K562 (cell line): ENCODE measurements at regions not wholly inside any gene's neighbourhood (a gene's known extent, or its start where the extent isn't known, plus 50 kb on each side); places are given as distances from the start of the nearest gene placed in this dataset.

Experiments used
- ATAC-seq: fragments of 200-7000 bp; cut with Tn5 transposase; 3 replicates; pipeline ENCODE4 v1.9.1; 2020; ENCODE audit warnings: moderate library complexity
- BruUV-seq: library from RNA; stranded (reverse); fragments of 400-500 nt; replicated peaks from 2 replicates; lab custom pipeline; 2021; lab: Mats Ljungman, UMichigan
- CTCF ChIA-PET: fragments of 300-600 bp; formaldehyde crosslinking; extraction: SDS; loops from one replicate; lab custom pipeline; 2021; ENCODE audit warnings: low intra/inter-chr PET ratio; lab: Yijun Ruan, JAX
- POLR2A ChIA-PET: fragments of 300-600, 350-650 bp; sonication (Branson Sonifier 250); formaldehyde crosslinking; extraction: SDS; loops from one replicate; lab custom pipeline; 2021; ENCODE audit warnings: antibody characterized with exemption, inconsistent platforms; lab: Yijun Ruan, JAX
- DNase-seq, 4 experiments: peaks; one replicate each; pipeline versions ENCODE4 v3.0.0 to v3.0.0-alpha.2; 2011 to 2018; ENCODE audit warnings: low spot score in 3 of 4, mixed read lengths in 3 of 4; ENCODE audit errors: extremely low read depth in 1 of 4
- FAIRE-seq: peaks from 2 replicates; lab custom pipeline; 2011; peaks lifted over from hg19 to GRCh38; lab: Jason Lieb, UNC
- H2AFZ ChIP-seq: 2 replicates; pipeline ENCODE4 v1.6.0; 2011; ENCODE audit warnings: low read depth, low read length, control low read depth, inconsistent platforms
- H3K27ac ChIP-seq: fragments of 200-600 bp; 3 replicates; pipeline ENCODE4 v1.8.0; 2011; ENCODE audit warnings: low read depth, mild to moderate bottlenecking, control low read depth, inconsistent platforms, low read length, moderate library complexity, mixed read lengths; ENCODE audit errors: extremely low read depth
- H3K27me3 ChIP-seq, 2 experiments: fragments of 300-600 bp in 1 of 2; 2 replicates in 1 of 2; 3 replicates in 1 of 2; pipeline versions ENCODE4 v1.6.0 to v1.8.0; 2011; ENCODE audit warnings: inconsistent platforms in 2 of 2, low read length in 2 of 2, mild to moderate bottlenecking in 1 of 2, mixed read lengths in 1 of 2, moderate library complexity in 1 of 2; ENCODE audit not compliant: control insufficient read depth in 2 of 2, insufficient read depth in 2 of 2
- H3K36me3 ChIP-seq: fragments of 300-600 bp; 3 replicates; pipeline ENCODE4 v1.8.0; 2011; ENCODE audit warnings: mild to moderate bottlenecking, low read length, inconsistent platforms; ENCODE audit not compliant: control insufficient read depth, insufficient read depth
- H3K4me1 ChIP-seq, 2 experiments: fragments of 200-600 bp in 1 of 2; replicated peaks in 1 of 2; 2 replicates in 1 of 2; 3 replicates in 1 of 2; pipeline versions ENCODE4 v1.5.1 to v1.8.0; 2011; ENCODE audit warnings: inconsistent platforms in 2 of 2, low read length in 2 of 2, mild to moderate bottlenecking in 1 of 2, mixed read lengths in 1 of 2, moderate library complexity in 1 of 2; ENCODE audit not compliant: control insufficient read depth in 2 of 2, insufficient read depth in 2 of 2
- H3K4me2 ChIP-seq: 2 replicates; pipeline ENCODE4 v1.6.1; 2011; ENCODE audit warnings: low read length, control low read depth, inconsistent platforms, mixed read lengths; ENCODE audit not compliant: insufficient read depth
- H3K4me3 ChIP-seq: fragments of 200-600 bp; sonication (generic), shearing (Covaris generic); 2 replicates; pipeline ENCODE4 v1.5.1; 2016; ENCODE audit warnings: control low read depth, inconsistent platforms
- H3K79me2 ChIP-seq: fragments of 200-600 bp; 3 replicates; pipeline ENCODE4 v1.8.0; 2011; ENCODE audit warnings: low read length, inconsistent platforms; ENCODE audit not compliant: control insufficient read depth, insufficient read depth
- H3K9ac ChIP-seq, 2 experiments: 2 replicates each; pipeline versions ENCODE4 v1.6.0 to v1.6.1; 2011; ENCODE audit warnings: low read depth in 2 of 2, low read length in 2 of 2, control low read depth in 1 of 2, inconsistent platforms in 1 of 2, mild to moderate bottlenecking in 1 of 2, mixed read lengths in 1 of 2; ENCODE audit not compliant: insufficient read depth in 1 of 2
- H3K9me1 ChIP-seq: one replicate; pipeline ENCODE4 v1.6.0; 2011; ENCODE audit warnings: inconsistent platforms, mild to moderate bottlenecking, low read length, moderate library complexity; ENCODE audit not compliant: control insufficient read depth, insufficient read depth
- H3K9me3 ChIP-seq: replicated peaks from 2 replicates; pipeline ENCODE4 v1.5.1; 2011; ENCODE audit warnings: low read depth, low read length, inconsistent platforms; ENCODE audit not compliant: control insufficient read depth, insufficient read depth
- H4K20me1 ChIP-seq: replicated peaks from 2 replicates; pipeline ENCODE4 v1.6.1; 2011; ENCODE audit warnings: low read length, inconsistent platforms, mixed read lengths; ENCODE audit not compliant: control insufficient read depth, insufficient read depth
- CAMTA2 ChIP-seq: fragments of 250-450 bp; sonication (Bioruptor Pico); conservative IDR thresholded peaks from 2 replicates; pipeline ENCODE4 v1.5.1; 2022
- ELF4 ChIP-seq: fragments of 450-650 bp; formaldehyde crosslinking; IDR thresholded peaks from 2 replicates; pipeline ENCODE4 v1.4.0; 2022; ENCODE audit warnings: missing genetic modification characterization
- EP400 ChIP-seq: fragments of 450-650 bp; IDR thresholded peaks from 2 replicates; pipeline ENCODE4 v1.6.1; 2017; ENCODE audit warnings: antibody characterized with exemption, mild to moderate bottlenecking, moderate library complexity
- FOXK1 ChIP-seq: sonication (generic); formaldehyde crosslinking; IDR thresholded peaks from 2 replicates; pipeline ENCODE4 v1.8.0; 2022; ENCODE audit warnings: missing genetic modification reagents, mild to moderate bottlenecking, borderline replicate concordance
- GABPA ChIP-seq: fragments of 200-800 bp; sonication (Bioruptor generic); conservative IDR thresholded peaks from 2 replicates; pipeline ENCODE4 v1.6.1; 2016; ENCODE audit warnings: low read depth, missing genetic modification characterization, missing compliant biosample characterization
- HIVEP1 ChIP-seq: fragments of 250-450 bp; sonication (Bioruptor Pico); IDR thresholded peaks from 2 replicates; pipeline ENCODE4 v1.4.0; 2020; ENCODE audit warnings: mild to moderate bottlenecking
- HNRNPLL ChIP-seq: fragments of 200-400 bp; formaldehyde crosslinking; IDR thresholded peaks from 2 replicates; pipeline ENCODE4 v1.6.1; 2017; ENCODE audit warnings: low read length, low read depth, mild to moderate bottlenecking; ENCODE audit not compliant: poor library complexity, severe bottlenecking
- IFI16 ChIP-seq: fragments of 250-450 bp; sonication (Bioruptor Pico); IDR thresholded peaks from 2 replicates; pipeline ENCODE4 v2.1.2; 2022; ENCODE audit warnings: mild to moderate bottlenecking, inconsistent platforms
- KDM2B ChIP-seq: fragments of 250-450 bp; sonication (Bioruptor Pico); IDR thresholded peaks from 2 replicates; pipeline ENCODE4 v1.8.0; 2021; ENCODE audit warnings: mild to moderate bottlenecking, moderate library complexity
- NUFIP1 ChIP-seq: fragments of 450-650 bp; IDR thresholded peaks from 2 replicates; pipeline ENCODE4 v1.6.1; 2018; ENCODE audit not compliant: partially characterized antibody
- PCBP1 ChIP-seq: fragments of 200-400 bp; formaldehyde crosslinking; IDR thresholded peaks from 2 replicates; pipeline ENCODE4 v1.6.1; 2018; ENCODE audit warnings: mild to moderate bottlenecking, low read depth, low read length; ENCODE audit not compliant: poor library complexity, severe bottlenecking
- SMC3 ChIP-seq: conservative IDR thresholded peaks from 2 replicates; pipeline ENCODE4 v1.6.1; 2011; ENCODE audit warnings: low read depth, low read length, improper control_type of control experiment; ENCODE audit not compliant: insufficient read depth
- SRSF7 ChIP-seq: fragments of 200-400 bp; formaldehyde crosslinking; optimal IDR thresholded peaks from 2 replicates; pipeline ENCODE3; 2017; ENCODE audit warnings: mild to moderate bottlenecking, low read depth, low read length
- TCF7L2 ChIP-seq: fragments of 150-350 bp; IDR thresholded peaks from 2 replicates; pipeline ENCODE4 v1.6.1; 2016; ENCODE audit warnings: low read depth, mild to moderate bottlenecking, low read length, moderate library complexity
- ZC3H4 ChIP-seq: sonication (generic); formaldehyde crosslinking; IDR thresholded peaks from 2 replicates; pipeline ENCODE4 v1.9.0; 2021; ENCODE audit warnings: missing genetic modification reagents, borderline replicate concordance
- ZNF174 ChIP-seq: fragments of 250-450 bp; sonication (Bioruptor Pico); IDR thresholded peaks from 2 replicates; pipeline ENCODE4 v1.4.0; 2020; ENCODE audit warnings: mild to moderate bottlenecking
- ZNF23 ChIP-seq: fragments of 250-450 bp; sonication (Bioruptor Pico); IDR thresholded peaks from 2 replicates; pipeline ENCODE4 v1.4.0; 2020; ENCODE audit warnings: mild to moderate bottlenecking
- ZNF583 ChIP-seq: fragments of 250-450 bp; sonication (Bioruptor Pico); IDR thresholded peaks from 2 replicates; pipeline ENCODE4 v1.4.0; 2020
- WGBS: fragments of 100-300 bp; shearing (Covaris generic); methylation state at CpG from one replicate; pipeline ENCODE4 v1.1.6; 2016; ENCODE audit warnings: low coverage, mixed read lengths; ENCODE audit not compliant: insufficient coverage; ENCODE audit errors: missing lambda C conversion rate; 5-methylcytosine and 5-hydroxymethylcytosine counted together
- in situ Hi-C: fragments of 300-500 bp; cut with MboI; formaldehyde crosslinking; loops from 4 replicates; pipeline ENCODE4 v1.15.0; 2018; ENCODE audit warnings: inconsistent platforms, mixed read lengths
- intact Hi-C: fragments of 100-400 bp; cut with micrococcal nuclease; formaldehyde crosslinking; loops from 2 replicates; pipeline ENCODE4 v1.14.2; 2022
- TF ChIP-seq, protein P1 (sequence below): sonication (generic); formaldehyde crosslinking; IDR thresholded peaks from 2 replicates; pipeline ENCODE4 v1.8.1; 2023; ENCODE audit warnings: mild to moderate bottlenecking, missing genetic modification reagents
- TF ChIP-seq, protein P2 (sequence below): fragments of 250-450 bp; sonication (Bioruptor Pico); IDR thresholded peaks from 2 replicates; pipeline ENCODE4 v1.5.0; 2021; ENCODE audit warnings: mild to moderate bottlenecking, borderline replicate concordance

GRCh38 chr12:90574676-90575075 is 380.3 kb downstream of the CCER1 start:
- intact Hi-C loops, result no loop called here
- no peaks in the 10 kb centered on the region for H3K79me2 ChIP-seq
- in situ Hi-C loops, result no loop called here
- H3K9ac ChIP-seq, result no peak overlapping the region
- ChIA-PET CTCF (no interaction called here), POLR2A (no interaction called here)
- FAIRE-seq, result no peak
- no peaks in the 10 kb centered on the region for H3K4me1 ChIP-seq
- no TSS peak for BruUV-seq
- H3K36me3 ChIP-seq, result no peaks in the 10 kb centered on the region
- WGBS, result 0% methylated on average over 2 of the region's 2 CpGs
- DNase-seq, result no peak
- H3K4me2 ChIP-seq, result no peak overlapping the region
- no peak for ATAC-seq
- H4K20me1 ChIP-seq, result no peaks in the 10 kb centered on the region
- H3K27ac ChIP-seq, result no peak overlapping the region
- no peak overlapping the region for H3K4me3 ChIP-seq
- no peaks in the 10 kb centered on the region for H3K9me1 ChIP-seq
- no peak overlapping the region for H2AFZ ChIP-seq
- no peaks in the 10 kb centered on the region for H3K27me3 ChIP-seq
- TF ChIP-seq IFI16 (no peak), FOXK1 (no peak), ZNF174 (no peak), HIVEP1 (no peak), ZC3H4 (CRISPR knock-in tag) (no peak), SRSF7 (no peak), SMC3 (no peak), GABPA (no peak), ELF4 (no peak), ZNF583 (CRISPR knock-in tag) (no peak), KDM2B (CRISPR knock-in tag) (no peak), CAMTA2 (CRISPR knock-in tag) (no peak), NUFIP1 (no peak), ZNF23 (no peak), PCBP1 (no peak), EP400 (no peak), HNRNPLL (no peak), TCF7L2 (no peak)
- TF ChIP-seq, protein P1, sequence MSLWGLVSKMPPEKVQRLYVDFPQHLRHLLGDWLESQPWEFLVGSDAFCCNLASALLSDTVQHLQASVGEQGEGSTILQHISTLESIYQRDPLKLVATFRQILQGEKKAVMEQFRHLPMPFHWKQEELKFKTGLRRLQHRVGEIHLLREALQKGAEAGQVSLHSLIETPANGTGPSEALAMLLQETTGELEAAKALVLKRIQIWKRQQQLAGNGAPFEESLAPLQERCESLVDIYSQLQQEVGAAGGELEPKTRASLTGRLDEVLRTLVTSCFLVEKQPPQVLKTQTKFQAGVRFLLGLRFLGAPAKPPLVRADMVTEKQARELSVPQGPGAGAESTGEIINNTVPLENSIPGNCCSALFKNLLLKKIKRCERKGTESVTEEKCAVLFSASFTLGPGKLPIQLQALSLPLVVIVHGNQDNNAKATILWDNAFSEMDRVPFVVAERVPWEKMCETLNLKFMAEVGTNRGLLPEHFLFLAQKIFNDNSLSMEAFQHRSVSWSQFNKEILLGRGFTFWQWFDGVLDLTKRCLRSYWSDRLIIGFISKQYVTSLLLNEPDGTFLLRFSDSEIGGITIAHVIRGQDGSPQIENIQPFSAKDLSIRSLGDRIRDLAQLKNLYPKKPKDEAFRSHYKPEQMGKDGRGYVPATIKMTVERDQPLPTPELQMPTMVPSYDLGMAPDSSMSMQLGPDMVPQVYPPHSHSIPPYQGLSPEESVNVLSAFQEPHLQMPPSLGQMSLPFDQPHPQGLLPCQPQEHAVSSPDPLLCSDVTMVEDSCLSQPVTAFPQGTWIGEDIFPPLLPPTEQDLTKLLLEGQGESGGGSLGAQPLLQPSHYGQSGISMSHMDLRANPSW, result no peak
- TF ChIP-seq, protein P2, sequence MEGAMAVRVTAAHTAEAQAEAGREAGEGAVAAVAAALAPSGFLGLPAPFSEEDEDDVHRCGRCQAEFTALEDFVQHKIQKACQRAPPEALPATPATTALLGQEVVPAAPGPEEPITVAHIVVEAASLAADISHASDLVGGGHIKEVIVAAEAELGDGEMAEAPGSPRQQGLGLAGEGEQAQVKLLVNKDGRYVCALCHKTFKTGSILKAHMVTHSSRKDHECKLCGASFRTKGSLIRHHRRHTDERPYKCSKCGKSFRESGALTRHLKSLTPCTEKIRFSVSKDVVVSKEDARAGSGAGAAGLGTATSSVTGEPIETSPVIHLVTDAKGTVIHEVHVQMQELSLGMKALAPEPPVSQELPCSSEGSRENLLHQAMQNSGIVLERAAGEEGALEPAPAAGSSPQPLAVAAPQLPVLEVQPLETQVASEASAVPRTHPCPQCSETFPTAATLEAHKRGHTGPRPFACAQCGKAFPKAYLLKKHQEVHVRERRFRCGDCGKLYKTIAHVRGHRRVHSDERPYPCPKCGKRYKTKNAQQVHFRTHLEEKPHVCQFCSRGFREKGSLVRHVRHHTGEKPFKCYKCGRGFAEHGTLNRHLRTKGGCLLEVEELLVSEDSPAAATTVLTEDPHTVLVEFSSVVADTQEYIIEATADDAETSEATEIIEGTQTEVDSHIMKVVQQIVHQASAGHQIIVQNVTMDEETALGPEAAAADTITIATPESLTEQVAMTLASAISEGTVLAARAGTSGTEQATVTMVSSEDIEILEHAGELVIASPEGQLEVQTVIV (CRISPR knock-in tag), result no peak
- no peaks in the 10 kb centered on the region for H3K9me3 ChIP-seq
